ENCODE measurements at regions not wholly inside any gene's neighbourhood (a gene's known extent, or its start where the extent isn't known, plus 50 kb on each side); places are given as distances from the start of the nearest gene placed in this dataset.

DNA sequence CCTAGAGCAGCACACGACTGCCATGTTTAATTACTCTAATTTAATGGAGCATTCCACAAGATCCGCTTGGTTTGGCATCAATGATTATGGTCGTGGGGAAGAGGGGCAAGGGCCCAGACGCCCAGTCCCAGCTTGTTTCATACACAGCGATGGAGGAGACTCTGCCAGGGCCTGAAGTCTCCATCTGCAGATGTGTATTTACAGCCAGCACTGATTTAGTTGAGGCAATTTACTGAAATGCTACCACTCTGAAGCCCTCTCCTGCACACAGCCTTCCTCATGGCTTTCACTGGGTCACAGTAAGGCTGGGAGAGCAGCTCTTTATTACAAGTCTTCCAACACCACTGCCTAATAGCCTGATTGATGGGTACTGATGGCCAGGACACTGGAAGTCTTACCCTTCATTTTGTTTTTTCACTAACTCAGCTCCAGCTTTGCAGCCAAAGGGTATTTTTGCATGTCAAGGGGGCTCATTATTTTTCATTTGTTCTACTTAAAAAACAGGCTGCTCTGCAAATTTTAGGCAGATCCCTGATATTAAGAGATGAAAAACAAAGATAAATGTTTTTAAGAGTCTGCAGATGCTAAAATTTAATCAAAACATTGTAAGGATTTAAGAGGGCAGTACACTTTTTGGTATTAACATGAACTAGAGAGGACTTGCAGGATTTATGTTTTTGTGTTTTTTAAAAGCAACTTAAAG, 236.3 kb downstream of the SIPA1L2 start:
- Histone ChIP-seq H3K79me2 (ENCODE audit: insufficient read depth) (no peaks in the 10 kb centered on the region), H3K4me2 (no peak overlapping the region), H3K9me2 (no peaks in the 10 kb centered on the region), H3K27ac (ENCODE audit: low read depth in 2 of 2, low read length in 1 of 2) (peak overlapping the region in 1 of 2 experiments; percentile 76; a peak in 2 of 4 replicates), H3K4me3 (ENCODE audit: low read depth in 2 of 2, low read length in 1 of 2) (no peak overlapping the region), H3K36me3 (replicated peaks in 1 of 2; ENCODE audit: control insufficient read depth in 1 of 2, insufficient read depth in 2 of 2, low read length in 1 of 2) (no peaks in the 10 kb centered on the region), H3K9me3 (no peaks in the 10 kb centered on the region), H3F3A (replicated peaks; ENCODE audit: insufficient read depth) (no peaks in the 10 kb centered on the region), H4K20me1 (ENCODE audit: insufficient read depth) (no peaks in the 10 kb centered on the region), H2AFZ (ENCODE audit: low read depth) (no peak overlapping the region), H3K27me3 (ENCODE audit: insufficient read depth) (no peaks in the 10 kb centered on the region), H3K4me1 (ENCODE audit: control insufficient read depth in 1 of 2, insufficient read depth in 2 of 2, low read depth in 1 of 2, low read length in 1 of 2) (peaks cover 0 to 11% of the 10 kb centered on the region in 2 experiments; a peak in 2 of 4 replicates), H3K9ac (no peak overlapping the region)
- 14% methylated on average over 2 of the region's 5 CpGs for WGBS (ENCODE audit: low lambda C conversion rate)
- ChIA-PET POLR2A (no interaction called here), CTCF (no interaction called here)
- TF ChIP-seq TCF12 (IDR thresholded peaks at IDR 0.05): peak; percentile 3; the same call in 1 of the 2 replicates
- TF ChIP-seq TEAD4 (IDR thresholded peaks at IDR 0.05; ENCODE audit: borderline replicate concordance, insufficient read depth): no peak
- peak; percentile 57 for DNase-seq

DNA sequence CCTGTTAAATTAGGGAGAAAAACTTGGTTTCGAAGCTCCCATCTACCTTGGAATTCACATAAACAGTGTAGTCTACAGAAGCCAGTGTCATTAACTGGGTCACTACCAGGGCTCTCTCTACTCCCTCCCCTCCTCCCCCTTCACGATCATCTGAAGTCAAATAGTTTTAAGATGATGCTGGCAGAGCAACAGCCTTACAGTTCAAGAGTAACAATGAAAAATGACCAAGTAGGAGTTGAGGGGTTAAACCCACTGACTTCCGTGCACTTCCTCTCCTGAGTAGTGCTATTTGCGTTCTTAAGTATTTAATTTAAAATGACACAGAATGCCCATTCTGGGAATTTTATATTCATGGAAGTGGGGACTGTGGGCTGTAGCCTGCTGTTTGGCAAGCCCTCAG, 236.9 kb downstream of the SIPA1L2 start:
- 21% methylated on average over 4 of the region's 4 CpGs for whole genome bisulfite sequencing (ENCODE audit: low lambda C conversion rate)
- CTCF ChIA-PET: no interaction called here
- Histone ChIP-seq H3F3A (replicated peaks; ENCODE audit: insufficient read depth) (no peaks in the 10 kb centered on the region), H3K4me3 (ENCODE audit: low read depth in 2 of 2, low read length in 1 of 2) (no peak overlapping the region), H3K4me1 (ENCODE audit: control insufficient read depth in 1 of 2, insufficient read depth in 2 of 2, low read depth in 1 of 2, low read length in 1 of 2) (peaks cover 0 to 11% of the 10 kb centered on the region in 2 experiments; a peak in 2 of 4 replicates), H3K27ac (ENCODE audit: low read depth in 2 of 2, low read length in 1 of 2) (peak overlapping the region in 1 of 2 experiments; percentile 76; a peak in 2 of 4 replicates), H3K9ac (no peak overlapping the region), H3K27me3 (ENCODE audit: insufficient read depth) (no peaks in the 10 kb centered on the region), H3K9me2 (no peaks in the 10 kb centered on the region), H2AFZ (ENCODE audit: low read depth) (no peak overlapping the region), H4K20me1 (ENCODE audit: insufficient read depth) (no peaks in the 10 kb centered on the region), H3K36me3 (replicated peaks in 1 of 2; ENCODE audit: control insufficient read depth in 1 of 2, insufficient read depth in 2 of 2, low read length in 1 of 2) (no peaks in the 10 kb centered on the region), H3K4me2 (no peak overlapping the region), H3K79me2 (ENCODE audit: insufficient read depth) (no peaks in the 10 kb centered on the region), H3K9me3 (no peaks in the 10 kb centered on the region)
- POLR2A ChIA-PET: no interaction called here
- DNase-seq: peak; percentile 21
- TF ChIP-seq MAX (IDR thresholded peaks at IDR 0.05; ENCODE audit: low read depth) (no peak), RCOR1 (IDR thresholded peaks at IDR 0.05; ENCODE audit: low read length) (no peak), MEF2A (IDR thresholded peaks at IDR 0.05; ENCODE audit: borderline replicate concordance, low read depth) (no peak), CHD2 (IDR thresholded peaks at IDR 0.05; ENCODE audit: low read length, partially characterized antibody) (no peak), TAF1 (IDR thresholded peaks at IDR 0.05; ENCODE audit: borderline replicate concordance, low read depth, low read length) (no peak), NRF1 (IDR thresholded peaks at IDR 0.05; ENCODE audit: low read depth, low read length) (no peak), GATA2 (CRISPR knock-in tag; IDR thresholded peaks at IDR 0.05) (no peak), FOXM1 (IDR thresholded peaks at IDR 0.05; ENCODE audit: low read depth) (no peak), SIN3A (IDR thresholded peaks at IDR 0.05; ENCODE audit: borderline replicate concordance, low read depth, low read length) (no peak), TEAD4 (IDR thresholded peaks at IDR 0.05; ENCODE audit: borderline replicate concordance, insufficient read depth) (no peak), JUND (IDR thresholded peaks at IDR 0.05) (no peak), RFX5 (IDR thresholded peaks at IDR 0.05; ENCODE audit: low read length) (no peak), NFIC (IDR thresholded peaks at IDR 0.05; ENCODE audit: borderline replicate concordance) (no peak), FOSL2 (IDR thresholded peaks at IDR 0.05; ENCODE audit: borderline replicate concordance, low read depth) (no peak)
- TF ChIP-seq, protein P1, sequence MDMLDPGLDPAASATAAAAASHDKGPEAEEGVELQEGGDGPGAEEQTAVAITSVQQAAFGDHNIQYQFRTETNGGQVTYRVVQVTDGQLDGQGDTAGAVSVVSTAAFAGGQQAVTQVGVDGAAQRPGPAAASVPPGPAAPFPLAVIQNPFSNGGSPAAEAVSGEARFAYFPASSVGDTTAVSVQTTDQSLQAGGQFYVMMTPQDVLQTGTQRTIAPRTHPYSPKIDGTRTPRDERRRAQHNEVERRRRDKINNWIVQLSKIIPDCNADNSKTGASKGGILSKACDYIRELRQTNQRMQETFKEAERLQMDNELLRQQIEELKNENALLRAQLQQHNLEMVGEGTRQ (IDR thresholded peaks at IDR 0.05; ENCODE audit: borderline replicate concordance, low read depth, low read length): no peak
- TF ChIP-seq, protein P2, sequence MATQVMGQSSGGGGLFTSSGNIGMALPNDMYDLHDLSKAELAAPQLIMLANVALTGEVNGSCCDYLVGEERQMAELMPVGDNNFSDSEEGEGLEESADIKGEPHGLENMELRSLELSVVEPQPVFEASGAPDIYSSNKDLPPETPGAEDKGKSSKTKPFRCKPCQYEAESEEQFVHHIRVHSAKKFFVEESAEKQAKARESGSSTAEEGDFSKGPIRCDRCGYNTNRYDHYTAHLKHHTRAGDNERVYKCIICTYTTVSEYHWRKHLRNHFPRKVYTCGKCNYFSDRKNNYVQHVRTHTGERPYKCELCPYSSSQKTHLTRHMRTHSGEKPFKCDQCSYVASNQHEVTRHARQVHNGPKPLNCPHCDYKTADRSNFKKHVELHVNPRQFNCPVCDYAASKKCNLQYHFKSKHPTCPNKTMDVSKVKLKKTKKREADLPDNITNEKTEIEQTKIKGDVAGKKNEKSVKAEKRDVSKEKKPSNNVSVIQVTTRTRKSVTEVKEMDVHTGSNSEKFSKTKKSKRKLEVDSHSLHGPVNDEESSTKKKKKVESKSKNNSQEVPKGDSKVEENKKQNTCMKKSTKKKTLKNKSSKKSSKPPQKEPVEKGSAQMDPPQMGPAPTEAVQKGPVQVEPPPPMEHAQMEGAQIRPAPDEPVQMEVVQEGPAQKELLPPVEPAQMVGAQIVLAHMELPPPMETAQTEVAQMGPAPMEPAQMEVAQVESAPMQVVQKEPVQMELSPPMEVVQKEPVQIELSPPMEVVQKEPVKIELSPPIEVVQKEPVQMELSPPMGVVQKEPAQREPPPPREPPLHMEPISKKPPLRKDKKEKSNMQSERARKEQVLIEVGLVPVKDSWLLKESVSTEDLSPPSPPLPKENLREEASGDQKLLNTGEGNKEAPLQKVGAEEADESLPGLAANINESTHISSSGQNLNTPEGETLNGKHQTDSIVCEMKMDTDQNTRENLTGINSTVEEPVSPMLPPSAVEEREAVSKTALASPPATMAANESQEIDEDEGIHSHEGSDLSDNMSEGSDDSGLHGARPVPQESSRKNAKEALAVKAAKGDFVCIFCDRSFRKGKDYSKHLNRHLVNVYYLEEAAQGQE (IDR thresholded peaks at IDR 0.05; ENCODE audit: low read depth, low read length): no peak

Measured in SK-N-SH (cell line).